ENCODE measurements at regions not wholly inside any gene's neighbourhood (a gene's known extent, or its start where the extent isn't known, plus 50 kb on each side); places are given as distances from the start of the nearest gene placed in this dataset.

GRCh38 chr7:41198502-41198901 lies 504.4 kb downstream of the INHBA start:
- TF ChIP-seq CTCF (IDR thresholded peaks at IDR 0.05): no peak
- no peak for TF ChIP-seq POLR2A (IDR thresholded peaks at IDR 0.05)
